HG03060 (cell line): ENCODE measurements at regions not wholly inside any gene's neighbourhood (a gene's known extent, or its start where the extent isn't known, plus 50 kb on each side); places are given as distances from the start of the nearest gene placed in this dataset.
"Not testable (repeated sequence)": the region's sequence is repeated elsewhere in the genome, so short reads cannot be mapped to it uniquely, and the experiment has no call there.

Source experiments
- ATAC-seq: cut with Tn5 transposase; IDR thresholded peaks from one replicate; pipeline ENCODE4 v1.9.1; 2021; ENCODE audit warnings: low read depth, moderate number of reproducible peaks; ENCODE audit not compliant: unreplicated experiment

GRCh38 chr12:54716261-54716660, 68.1 kb upstream of the DCD start:
- ATAC-seq, result no peak

- not testable (repeated sequence) for ATAC-seq
These were observed 65.7 kb upstream of the DCD start for GRCh38 chr12:54713876-54714275.

- ATAC-seq, result no peak
These were observed 63.5 kb upstream of the DCD start for GRCh38 chr12:54711669-54712068.

GRCh38 chr12:54708826-54709225, 60.7 kb upstream of the DCD start:
- ATAC-seq, result no peak

GRCh38 chr12:54704202-54704601, 56.0 kb upstream of the DCD start:
- no peak for ATAC-seq

GRCh38 chr12:54701940-54702592, 53.9 kb upstream of the DCD start:
- no peak for ATAC-seq

- no peak for ATAC-seq
These were observed 52.7 kb upstream of the DCD start for GRCh38 chr12:54700849-54701248.

GRCh38 chr12:54700301-54700700, 52.1 kb upstream of the DCD start:
- ATAC-seq, result no peak
